Sigmoid colon (tissue), 4 donors: ENCODE measurements at regions not wholly inside any gene's neighbourhood (a gene's known extent, or its start where the extent isn't known, plus 50 kb on each side); places are given as distances from the start of the nearest gene placed in this dataset.

Experiments used
- POLR2AphosphoS5 ChIP-seq, 4 donors: sonication (generic); formaldehyde crosslinking; IDR thresholded peaks; one replicate each; pipeline ENCODE4 v1.6.1; 2017; ENCODE audit warnings: antibody characterized with exemption in 4 of 4
- TF ChIP-seq, protein P1 (sequence below), 4 experiments: fragments of 450-650 bp in 3 of 4; fragments of 200-600 bp in 1 of 4; IDR thresholded peaks; one replicate each; pipeline ENCODE4 v1.5.1; 2016 to 2019; ENCODE audit warnings: antibody characterized with exemption in 4 of 4, mild to moderate bottlenecking in 3 of 4, moderate library complexity in 2 of 4

DNA sequence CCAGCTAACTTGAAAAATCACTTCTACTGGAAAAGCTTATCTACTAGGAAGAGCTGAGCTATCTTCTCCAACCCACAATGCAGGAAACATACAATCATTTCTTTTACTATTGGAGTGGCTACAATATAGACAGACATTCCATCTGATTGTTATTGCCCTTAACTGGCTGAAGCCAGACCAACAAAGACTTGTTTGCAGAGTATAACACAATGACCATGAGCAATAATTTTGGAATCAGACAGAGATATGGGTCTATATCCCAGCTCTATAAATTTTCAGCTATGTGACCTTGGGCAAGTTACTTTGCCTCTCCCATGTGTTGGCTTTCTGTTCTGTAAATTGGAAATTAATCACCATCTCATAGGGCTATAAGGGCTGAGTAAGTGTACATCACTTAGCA, 244.7 kb upstream of the SLC30A5 start:
- TF ChIP-seq, protein P1, sequence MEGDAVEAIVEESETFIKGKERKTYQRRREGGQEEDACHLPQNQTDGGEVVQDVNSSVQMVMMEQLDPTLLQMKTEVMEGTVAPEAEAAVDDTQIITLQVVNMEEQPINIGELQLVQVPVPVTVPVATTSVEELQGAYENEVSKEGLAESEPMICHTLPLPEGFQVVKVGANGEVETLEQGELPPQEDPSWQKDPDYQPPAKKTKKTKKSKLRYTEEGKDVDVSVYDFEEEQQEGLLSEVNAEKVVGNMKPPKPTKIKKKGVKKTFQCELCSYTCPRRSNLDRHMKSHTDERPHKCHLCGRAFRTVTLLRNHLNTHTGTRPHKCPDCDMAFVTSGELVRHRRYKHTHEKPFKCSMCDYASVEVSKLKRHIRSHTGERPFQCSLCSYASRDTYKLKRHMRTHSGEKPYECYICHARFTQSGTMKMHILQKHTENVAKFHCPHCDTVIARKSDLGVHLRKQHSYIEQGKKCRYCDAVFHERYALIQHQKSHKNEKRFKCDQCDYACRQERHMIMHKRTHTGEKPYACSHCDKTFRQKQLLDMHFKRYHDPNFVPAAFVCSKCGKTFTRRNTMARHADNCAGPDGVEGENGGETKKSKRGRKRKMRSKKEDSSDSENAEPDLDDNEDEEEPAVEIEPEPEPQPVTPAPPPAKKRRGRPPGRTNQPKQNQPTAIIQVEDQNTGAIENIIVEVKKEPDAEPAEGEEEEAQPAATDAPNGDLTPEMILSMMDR (IDR thresholded peaks at IDR 0.05) = no peak
- no peak for TF ChIP-seq POLR2AphosphoS5 (IDR thresholded peaks at IDR 0.05)
